ENCODE measurements at regions not wholly inside any gene's neighbourhood (a gene's known extent, or its start where the extent isn't known, plus 50 kb on each side); places are given as distances from the start of the nearest gene placed in this dataset.
"Not testable (repeated sequence)": the region's sequence is repeated elsewhere in the genome, so short reads cannot be mapped to it uniquely, and the experiment has no call there.

- 44 to 55% methylated on average over 1 of the region's 1 CpG; no CpG with 5 or more reads in 1 of the 3 donors for WGBS, 3 donors
- H3K4me1 ChIP-seq (ENCODE audit: insufficient read depth); H3K4me3 ChIP-seq; H3K27me3 ChIP-seq; H3K9me3 ChIP-seq; H3K27ac ChIP-seq; DNase-seq; H3K36me3 ChIP-seq; intact Hi-C loops (cut with DNase I): not testable (repeated sequence)
Observed at GRCh38 chr9:41270992-41271391, 81.9 kb upstream of the ZNG1F start.

GRCh38 chr9:41269471-41269870 lies 80.4 kb upstream of the ZNG1F start:
- DNase-seq; H3K27me3 ChIP-seq; H3K4me3 ChIP-seq; H3K27ac ChIP-seq; H3K9me3 ChIP-seq; intact Hi-C loops (cut with DNase I); H3K36me3 ChIP-seq; H3K4me1 ChIP-seq (ENCODE audit: insufficient read depth): not testable (repeated sequence)
- WGBS, 3 donors = 46 to 49% (median 46%) methylated on average over 5 to 9 of the region's 14 CpGs

GRCh38 chr9:41269054-41269453 lies 79.9 kb upstream of the ZNG1F start:
- H3K4me1 ChIP-seq (ENCODE audit: insufficient read depth); H3K4me3 ChIP-seq; DNase-seq; H3K27me3 ChIP-seq; H3K27ac ChIP-seq; H3K9me3 ChIP-seq; H3K36me3 ChIP-seq; intact Hi-C loops (cut with DNase I): not testable (repeated sequence)
- WGBS, 3 donors = 0 to 60% (median 42%) methylated on average over 1 to 16 of the region's 18 CpGs

- H3K27me3 ChIP-seq; intact Hi-C loops (cut with DNase I); H3K9me3 ChIP-seq; DNase-seq; H3K36me3 ChIP-seq; H3K4me1 ChIP-seq (ENCODE audit: insufficient read depth); H3K27ac ChIP-seq; H3K4me3 ChIP-seq: not testable (repeated sequence)
- 8 to 22% (median 10%) methylated on average over 13 to 20 of the region's 25 CpGs for WGBS, 3 donors
Observed at GRCh38 chr9:41266602-41267001, 77.5 kb upstream of the ZNG1F start.

- H3K9me3 ChIP-seq; DNase-seq; H3K27me3 ChIP-seq; H3K36me3 ChIP-seq; H3K27ac ChIP-seq; H3K4me1 ChIP-seq (ENCODE audit: insufficient read depth); H3K4me3 ChIP-seq; intact Hi-C loops (cut with DNase I): not testable (repeated sequence)
- WGBS, 3 donors = 36 to 58% (median 37%) methylated on average over 6 to 9 of the region's 15 CpGs
Observed at GRCh38 chr9:41266000-41266399, 76.9 kb upstream of the ZNG1F start.

GRCh38 chr9:41251973-41252372 lies 62.9 kb upstream of the ZNG1F start:
- DNase-seq; H3K27me3 ChIP-seq; intact Hi-C loops (cut with DNase I); H3K36me3 ChIP-seq; H3K27ac ChIP-seq; H3K4me3 ChIP-seq; H3K4me1 ChIP-seq (ENCODE audit: insufficient read depth); H3K9me3 ChIP-seq: not testable (repeated sequence)

- intact Hi-C loops (cut with DNase I) = not testable (repeated sequence)
- WGBS, 3 donors = 25 to 35% (median 28%) methylated on average over 3 of the region's 3 CpGs
Observed at GRCh38 chr9:41251101-41251500, 62.0 kb upstream of the ZNG1F start.

GRCh38 chr9:41246702-41247101 lies 57.6 kb upstream of the ZNG1F start:
- DNase-seq; H3K27ac ChIP-seq; H3K4me1 ChIP-seq (ENCODE audit: insufficient read depth); H3K4me3 ChIP-seq; H3K9me3 ChIP-seq; H3K36me3 ChIP-seq; H3K27me3 ChIP-seq; intact Hi-C loops (cut with DNase I): not testable (repeated sequence)
- WGBS, 3 donors = 76 to 85% (median 76%) methylated on average over 4 of the region's 4 CpGs

More at GRCh38 chr9:41251101-41251500, 62.0 kb upstream of the ZNG1F start:
- DNase-seq; H3K36me3 ChIP-seq; H3K27ac ChIP-seq; H3K4me1 ChIP-seq (ENCODE audit: insufficient read depth); H3K4me3 ChIP-seq; H3K27me3 ChIP-seq; H3K9me3 ChIP-seq: not testable (repeated sequence)

All from ovary (tissue), 7 donors.